Upper lobe of right lung (tissue), 1 donor: ENCODE measurements at regions not wholly inside any gene's neighbourhood (a gene's known extent, or its start where the extent isn't known, plus 50 kb on each side); places are given as distances from the start of the nearest gene placed in this dataset.

ENCODE experiments used
- ATAC-seq: fragments of 200-7000 bp; cut with Tn5 transposase; one replicate; pipeline ENCODE4 v1.9.1; 2020; ENCODE audit warnings: mild to moderate bottlenecking, moderate library complexity
- DNase-seq: peaks from one replicate; pipeline ENCODE4 v3.0.0-alpha.2; 2020
- H3K27ac ChIP-seq: fragments of 200-600 bp; one replicate; pipeline ENCODE4 v1.8.0; 2022
- H3K27me3 ChIP-seq: fragments of 200-600 bp; one replicate; pipeline ENCODE4 v1.8.0; 2022; ENCODE audit warnings: mild to moderate bottlenecking
- H3K36me3 ChIP-seq: fragments of 200-600 bp; one replicate; pipeline ENCODE4 v1.8.0; 2022
- H3K4me1 ChIP-seq: fragments of 200-600 bp; one replicate; pipeline ENCODE4 v1.8.0; 2022
- H3K4me3 ChIP-seq: fragments of 200-600 bp; one replicate; pipeline ENCODE4 v1.8.0; 2022; ENCODE audit warnings: mild to moderate bottlenecking
- H3K9me3 ChIP-seq: fragments of 200-600 bp; one replicate; pipeline ENCODE4 v1.8.0; 2022
- intact Hi-C: fragments of 100-400 bp; cut with DNase I; formaldehyde crosslinking; loops from one replicate; pipeline ENCODE4 v1.11.0; 2022
- TF ChIP-seq, protein P1 (sequence below): fragments of 200-600 bp; IDR thresholded peaks from one replicate; pipeline ENCODE4 v1.8.0; 2022; ENCODE audit warnings: antibody characterized with exemption
- donor health status: DM: no; HTN: yes; CAD: no; lungs with severe emphysema.

GRCh38 chr2:235334179-235334578, 159.7 kb upstream of the AGAP1 start:
- Histone ChIP-seq H3K4me1 (no peaks in the 10 kb centered on the region), H3K27ac (no peak overlapping the region), H3K4me3 (no peak overlapping the region), H3K27me3 (no peaks in the 10 kb centered on the region), H3K36me3 (no peaks in the 10 kb centered on the region), H3K9me3 (no peaks in the 10 kb centered on the region)
- intact Hi-C loops: no loop called here
- ATAC-seq: peak; percentile 21
- TF ChIP-seq, protein P1, sequence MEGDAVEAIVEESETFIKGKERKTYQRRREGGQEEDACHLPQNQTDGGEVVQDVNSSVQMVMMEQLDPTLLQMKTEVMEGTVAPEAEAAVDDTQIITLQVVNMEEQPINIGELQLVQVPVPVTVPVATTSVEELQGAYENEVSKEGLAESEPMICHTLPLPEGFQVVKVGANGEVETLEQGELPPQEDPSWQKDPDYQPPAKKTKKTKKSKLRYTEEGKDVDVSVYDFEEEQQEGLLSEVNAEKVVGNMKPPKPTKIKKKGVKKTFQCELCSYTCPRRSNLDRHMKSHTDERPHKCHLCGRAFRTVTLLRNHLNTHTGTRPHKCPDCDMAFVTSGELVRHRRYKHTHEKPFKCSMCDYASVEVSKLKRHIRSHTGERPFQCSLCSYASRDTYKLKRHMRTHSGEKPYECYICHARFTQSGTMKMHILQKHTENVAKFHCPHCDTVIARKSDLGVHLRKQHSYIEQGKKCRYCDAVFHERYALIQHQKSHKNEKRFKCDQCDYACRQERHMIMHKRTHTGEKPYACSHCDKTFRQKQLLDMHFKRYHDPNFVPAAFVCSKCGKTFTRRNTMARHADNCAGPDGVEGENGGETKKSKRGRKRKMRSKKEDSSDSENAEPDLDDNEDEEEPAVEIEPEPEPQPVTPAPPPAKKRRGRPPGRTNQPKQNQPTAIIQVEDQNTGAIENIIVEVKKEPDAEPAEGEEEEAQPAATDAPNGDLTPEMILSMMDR: no peak
- DNase-seq: no peak

- TF ChIP-seq, protein P1: no peak
- H3K9me3 ChIP-seq: no peaks in the 10 kb centered on the region
- H3K4me1 ChIP-seq: peaks cover 3% of the 10 kb centered on the region
- no peaks in the 10 kb centered on the region for H3K36me3 ChIP-seq
- no peak overlapping the region for H3K4me3 ChIP-seq
- DNase-seq (no peak), ATAC-seq (peak; percentile 8)
- H3K27me3 ChIP-seq: no peaks in the 10 kb centered on the region
- H3K27ac ChIP-seq: peak overlapping the region; percentile 24
- intact Hi-C loops: no loop called here
Observed at GRCh38 chr2:235343156-235343774, 150.6 kb upstream of the AGAP1 start.

- H3K36me3 ChIP-seq: no peaks in the 10 kb centered on the region
- H3K27me3 ChIP-seq: no peaks in the 10 kb centered on the region
- H3K4me3 ChIP-seq: no peak overlapping the region
- H3K9me3 ChIP-seq: no peaks in the 10 kb centered on the region
- TF ChIP-seq, protein P1: no peak
- intact Hi-C loops: no loop called here
- H3K4me1 ChIP-seq: peaks cover 3% of the 10 kb centered on the region
- H3K27ac ChIP-seq: peak overlapping the region; percentile 24
- ATAC-seq (peak; percentile 67), DNase-seq (no peak)
Observed at GRCh38 chr2:235343869-235344268, 150.0 kb upstream of the AGAP1 start.

GRCh38 chr2:235345745-235346144, 148.1 kb upstream of the AGAP1 start:
- ATAC-seq: no peak
- Histone ChIP-seq H3K27ac (no peak overlapping the region), H3K9me3 (no peaks in the 10 kb centered on the region), H3K4me3 (no peak overlapping the region), H3K27me3 (no peaks in the 10 kb centered on the region), H3K4me1 (peaks cover 3% of the 10 kb centered on the region), H3K36me3 (no peaks in the 10 kb centered on the region)
- intact Hi-C loops: no loop called here
- TF ChIP-seq, protein P1: no peak
- DNase-seq: no peak

DNA sequence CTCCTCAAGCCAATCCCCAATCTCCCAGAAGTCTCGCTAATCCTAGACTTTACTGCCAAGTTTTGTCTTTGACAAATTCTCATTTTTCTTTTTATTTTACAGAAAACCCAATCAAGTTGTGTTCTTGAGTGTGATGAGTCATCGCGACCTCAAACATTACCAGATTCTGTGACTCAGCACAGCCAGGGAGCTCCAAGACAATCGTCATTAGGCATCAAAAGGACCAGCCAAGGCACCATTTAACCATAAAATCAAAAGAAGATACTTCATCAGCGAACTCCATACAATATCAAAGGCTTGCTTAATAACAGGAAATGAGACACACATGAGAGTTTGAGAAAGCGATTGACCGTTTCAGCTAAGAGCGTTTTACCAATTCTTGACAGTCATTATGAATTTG, 146.2 kb upstream of the AGAP1 start:
- Histone ChIP-seq H3K4me1 (peaks cover 3% of the 10 kb centered on the region), H3K36me3 (no peaks in the 10 kb centered on the region), H3K27ac (no peak overlapping the region), H3K27me3 (no peaks in the 10 kb centered on the region), H3K4me3 (no peak overlapping the region), H3K9me3 (no peaks in the 10 kb centered on the region)
- DNase-seq (no peak), ATAC-seq (no peak)
- intact Hi-C loops: no loop called here
- TF ChIP-seq, protein P1: no peak

GRCh38 chr2:235348329-235348728, 145.5 kb upstream of the AGAP1 start:
- no peaks in the 10 kb centered on the region for H3K27me3 ChIP-seq
- no peaks in the 10 kb centered on the region for H3K9me3 ChIP-seq
- no peak overlapping the region for H3K4me3 ChIP-seq
- H3K36me3 ChIP-seq: no peaks in the 10 kb centered on the region
- TF ChIP-seq, protein P1: no peak
- no peak for ATAC-seq
- intact Hi-C loops: no loop called here
- no peak overlapping the region for H3K27ac ChIP-seq
- peaks cover 3% of the 10 kb centered on the region for H3K4me1 ChIP-seq
- no peak for DNase-seq
